T-cell (primary cell): ENCODE measurements at regions not wholly inside any gene's neighbourhood (a gene's known extent, or its start where the extent isn't known, plus 50 kb on each side); places are given as distances from the start of the nearest gene placed in this dataset.
"Not testable (repeated sequence)": the region's sequence is repeated elsewhere in the genome, so short reads cannot be mapped to it uniquely, and the experiment has no call there.

Experiments
- ATAC-seq, 4 experiments: fragments of 200-7000 bp in 3 of 4; fragments of 150-1000 bp in 1 of 4; cut with Tn5 transposase; replicated peaks in 1 of 4; 1 replicate in 3 of 4; 2 replicates in 1 of 4; pipeline ENCODE4 v1.10.0; 2021; ENCODE audit warnings: moderate library complexity in 3 of 4, mild to moderate bottlenecking in 2 of 4, moderate number of reproducible peaks in 1 of 4
- CTCF ChIA-PET, 2 donors: fragments of 300-600 bp; sonication (Branson Sonifier 250); formaldehyde crosslinking; loops; one replicate each; lab custom pipeline; 2022; ENCODE audit warnings: antibody characterized with exemption in 2 of 2; lab: Charles Lee
- POLR2A ChIA-PET, 2 donors: fragments of 300-600 bp; sonication (Branson Sonifier 250); formaldehyde crosslinking; loops; one replicate each; lab custom pipeline; 2022; ENCODE audit warnings: antibody characterized with exemption in 2 of 2; lab: Charles Lee
- DNase-seq, 35 experiments: peaks; one replicate each; pipeline versions ENCODE4 v3.0.0 to v3.0.0-alpha.2; 2013 to 2023
- H3K27ac ChIP-seq: one replicate; pipeline ENCODE4 v1.5.1; 2013; ENCODE audit warnings: low read length
- H3K27me3 ChIP-seq, 2 experiments: replicated peaks in 1 of 2; 1 replicate in 1 of 2; 2 replicates in 1 of 2; pipeline versions ENCODE4 v1.6.1 to v1.7.0; 2013; ENCODE audit warnings: low read length in 1 of 2, mixed read lengths in 1 of 2; ENCODE audit not compliant: control insufficient read depth in 2 of 2, insufficient read depth in 2 of 2; ENCODE audit errors: extremely low read depth in 1 of 2
- H3K36me3 ChIP-seq, 2 donors: 1 replicate in 1 of 2; 2 replicates in 1 of 2; pipeline versions ENCODE4 v1.6.1 to v1.7.0; 2013; ENCODE audit warnings: low read length in 1 of 2; ENCODE audit not compliant: control insufficient read depth in 2 of 2, insufficient read depth in 1 of 2; ENCODE audit errors: extremely low read depth in 1 of 2
- H3K4me1 ChIP-seq, 2 experiments: 1 replicate in 1 of 2; 2 replicates in 1 of 2; pipeline versions ENCODE4 v1.6.1 to v1.7.0; 2013; ENCODE audit warnings: low read length in 2 of 2, mixed read lengths in 1 of 2; ENCODE audit not compliant: insufficient read depth in 2 of 2, control insufficient read depth in 1 of 2; ENCODE audit errors: extremely low read depth in 1 of 2
- H3K4me3 ChIP-seq, 2 donors: 1 replicate in 1 of 2; 2 replicates in 1 of 2; pipeline versions ENCODE4 v1.5.1 to v1.7.0; 2013; ENCODE audit warnings: mild to moderate bottlenecking in 2 of 2, low read length in 1 of 2, moderate library complexity in 1 of 2; ENCODE audit not compliant: control insufficient read depth in 1 of 2; ENCODE audit errors: extremely low read depth in 1 of 2
- H3K9me3 ChIP-seq: 2 replicates; pipeline ENCODE4 v1.7.0; 2013
- H3K27ac Mint-ChIP-seq, 2 donors: one replicate each; pipeline ENCODE4 v1.8.0; 2020 to 2021; ENCODE audit warnings: mild to moderate bottlenecking in 2 of 2, mixed read lengths in 2 of 2
- H3K27me3 Mint-ChIP-seq, 2 donors: one replicate each; pipeline ENCODE4 v1.8.0; 2021 to 2022; ENCODE audit warnings: mixed read lengths in 2 of 2
- H3K36me3 Mint-ChIP-seq: one replicate; pipeline ENCODE4 v1.8.0; 2021; ENCODE audit warnings: mixed read lengths
- H3K4me1 Mint-ChIP-seq, 3 donors: one replicate each; pipeline ENCODE4 v1.8.0; 2020 to 2022; ENCODE audit warnings: mixed read lengths in 3 of 3, mild to moderate bottlenecking in 1 of 3
- H3K4me3 Mint-ChIP-seq, 3 donors: one replicate each; pipeline ENCODE4 v1.8.0; 2020 to 2022; ENCODE audit warnings: mild to moderate bottlenecking in 3 of 3, mixed read lengths in 3 of 3, moderate library complexity in 3 of 3
- H3K9me3 Mint-ChIP-seq, 3 donors: one replicate each; pipeline ENCODE4 v1.8.0; 2020 to 2022; ENCODE audit warnings: mixed read lengths in 3 of 3
- WGBS: methylation state at CpG from one replicate; pipeline ENCODE4 v1.1.5; 2013; ENCODE audit warnings: missing lambda C conversion rate; ENCODE audit not compliant: insufficient coverage; 5-methylcytosine and 5-hydroxymethylcytosine counted together

- Mint-ChIP-seq H3K27ac (no peak overlapping the region), H3K36me3 (no peaks in the 10 kb centered on the region), H3K9me3 (peaks cover 3 to 12% (median 5%) of the 10 kb centered on the region in 3 donors), H3K27me3 (no peaks in the 10 kb centered on the region), H3K4me1 (peaks cover 6 to 10% (median 6%) of the 10 kb centered on the region in 3 donors), H3K4me3 (no peak overlapping the region)
- Histone ChIP-seq H3K4me3 (no peak overlapping the region), H3K27me3 (no peaks in the 10 kb centered on the region), H3K27ac (no peak overlapping the region), H3K9me3 (no peaks in the 10 kb centered on the region), H3K4me1 (no peaks in the 10 kb centered on the region), H3K36me3 (no peaks in the 10 kb centered on the region)
- CTCF ChIA-PET, result no interaction called here
- POLR2A ChIA-PET, result interaction anchor here in 1 of 2 donors (0.5 kb wide), 2 partner anchors 9 to 463 kb away, joined by 4 to 10 read pairs; no protein-coding TSS in a partner anchor
- ATAC-seq, result no peak
- 94% methylated on average over 2 of the region's 7 CpGs for WGBS
- no peak for DNase-seq
These were observed 285.4 kb upstream of the USP25 start for GRCh38 chr21:15444118-15444960.

- no peak overlapping the region for H3K27ac ChIP-seq
- no CpG with 5 or more reads among the region's 2 CpGs for WGBS
- Mint-ChIP-seq H3K4me3 (no peak overlapping the region), H3K9me3 (peaks cover 3 to 12% (median 5%) of the 10 kb centered on the region in 3 donors), H3K4me1 (peaks cover 6 to 10% (median 6%) of the 10 kb centered on the region in 3 donors), H3K27ac (no peak overlapping the region), H3K27me3 (no peaks in the 10 kb centered on the region), H3K36me3 (no peaks in the 10 kb centered on the region)
- ChIA-PET POLR2A (no interaction called here), CTCF (no interaction called here)
- H3K4me3 ChIP-seq, result no peak overlapping the region
- no peak for DNase-seq
- no peaks in the 10 kb centered on the region for H3K36me3 ChIP-seq
- no peak for ATAC-seq
- H3K27me3 ChIP-seq, result no peaks in the 10 kb centered on the region
- H3K9me3 ChIP-seq, result no peaks in the 10 kb centered on the region
- H3K4me1 ChIP-seq, result no peaks in the 10 kb centered on the region
These were observed 284.5 kb upstream of the USP25 start for GRCh38 chr21:15445327-15445726.

- H3K9me3 Mint-ChIP-seq, result peaks cover 3 to 12% (median 5%) of the 10 kb centered on the region in 3 donors
- Histone ChIP-seq H3K27ac (no peak overlapping the region), H3K9me3 (no peaks in the 10 kb centered on the region), H3K4me1 (no peaks in the 10 kb centered on the region), H3K36me3 (no peaks in the 10 kb centered on the region), H3K27me3 (no peaks in the 10 kb centered on the region), H3K4me3 (no peak overlapping the region)
- 92% methylated on average over 2 of the region's 3 CpGs for WGBS
- ChIA-PET CTCF (no interaction called here), POLR2A (no interaction called here)
- no peaks in the 10 kb centered on the region for H3K27me3 Mint-ChIP-seq
- no peaks in the 10 kb centered on the region for H3K36me3 Mint-ChIP-seq
- ATAC-seq (no peak), DNase-seq (no peak)
- peaks cover under 1 to 5% (median 2%) of the 10 kb centered on the region in 3 donors for H3K4me1 Mint-ChIP-seq
- no peak overlapping the region for H3K27ac Mint-ChIP-seq
- no peak overlapping the region for H3K4me3 Mint-ChIP-seq
These were observed 283.6 kb upstream of the USP25 start for GRCh38 chr21:15446223-15446622.

- Histone ChIP-seq H3K9me3 (no peaks in the 10 kb centered on the region), H3K36me3 (no peaks in the 10 kb centered on the region), H3K27ac (no peak overlapping the region), H3K4me3 (no peak overlapping the region), H3K27me3 (no peaks in the 10 kb centered on the region), H3K4me1 (no peaks in the 10 kb centered on the region)
- peaks cover 3 to 12% (median 5%) of the 10 kb centered on the region in 3 donors for H3K9me3 Mint-ChIP-seq
- WGBS, result no CpG with 5 or more reads among the region's 1 CpG
- no peaks in the 10 kb centered on the region for H3K27me3 Mint-ChIP-seq
- DNase-seq (no peak), ATAC-seq (no peak)
- POLR2A ChIA-PET, result no interaction called here
- H3K27ac Mint-ChIP-seq, result no peak overlapping the region
- CTCF ChIA-PET, result no interaction called here
- H3K4me3 Mint-ChIP-seq, result no peak overlapping the region
- no peaks in the 10 kb centered on the region for H3K36me3 Mint-ChIP-seq
- H3K4me1 Mint-ChIP-seq, result peaks cover 0 to 2% (median 1%) of the 10 kb centered on the region in 3 donors
These were observed 280.2 kb upstream of the USP25 start for GRCh38 chr21:15449556-15449955.

- DNase-seq (no peak), ATAC-seq (no peak)
- Mint-ChIP-seq H3K36me3 (no peaks in the 10 kb centered on the region), H3K4me3 (no peak overlapping the region), H3K27me3 (no peaks in the 10 kb centered on the region), H3K4me1 (no peaks in the 10 kb centered on the region), H3K9me3 (peaks cover 1 to 7% (median 5%) of the 10 kb centered on the region in 3 donors), H3K27ac (no peak overlapping the region)
- POLR2A ChIA-PET, result no interaction called here
- no peak overlapping the region for H3K27ac ChIP-seq
- no peaks in the 10 kb centered on the region for H3K27me3 ChIP-seq
- no peaks in the 10 kb centered on the region for H3K9me3 ChIP-seq
- CTCF ChIA-PET, result no interaction called here
- no peaks in the 10 kb centered on the region for H3K4me1 ChIP-seq
- no peak overlapping the region for H3K4me3 ChIP-seq
- H3K36me3 ChIP-seq, result no peaks in the 10 kb centered on the region
These were observed 276.5 kb upstream of the USP25 start for GRCh38 chr21:15453261-15453660.

- H3K27me3 Mint-ChIP-seq, H3K4me3 ChIP-seq, POLR2A ChIA-PET, H3K27me3 ChIP-seq, H3K9me3 Mint-ChIP-seq, H3K4me3 Mint-ChIP-seq, H3K36me3 Mint-ChIP-seq, H3K27ac ChIP-seq, H3K9me3 ChIP-seq, H3K4me1 Mint-ChIP-seq, DNase-seq, ATAC-seq, CTCF ChIA-PET, H3K36me3 ChIP-seq, H3K27ac Mint-ChIP-seq, H3K4me1 ChIP-seq: not testable (repeated sequence)
- WGBS, result no CpG with 5 or more reads among the region's 1 CpG
These were observed 276.0 kb upstream of the USP25 start for GRCh38 chr21:15453785-15454184.
